ENCODE measurements at regions not wholly inside any gene's neighbourhood (a gene's known extent, or its start where the extent isn't known, plus 50 kb on each side); places are given as distances from the start of the nearest gene placed in this dataset.

- DNase-seq: no peak
These were observed 623.1 kb downstream of the BNC2 start for GRCh38 chr9:16247188-16247875.

GRCh38 chr9:16248822-16249221, 621.6 kb downstream of the BNC2 start:
- DNase-seq: no peak

- DNase-seq: no peak
These were observed 617.9 kb downstream of the BNC2 start for GRCh38 chr9:16252616-16253015.

GRCh38 chr9:16254674-16255073, 615.8 kb downstream of the BNC2 start:
- no peak for DNase-seq

- no peak for DNase-seq
These were observed 615.3 kb downstream of the BNC2 start for GRCh38 chr9:16255217-16255616.

GRCh38 chr9:16257604-16258003, 612.9 kb downstream of the BNC2 start:
- DNase-seq: no peak

GRCh38 chr9:16258191-16258590, 612.3 kb downstream of the BNC2 start:
- DNase-seq: no peak

GRCh38 chr9:16258708-16259107, 611.8 kb downstream of the BNC2 start:
- no peak for DNase-seq

- DNase-seq: no peak
These were observed 607.8 kb downstream of the BNC2 start for GRCh38 chr9:16262477-16263261.

- no peak for DNase-seq
These were observed 604.8 kb downstream of the BNC2 start for GRCh38 chr9:16265688-16266087.

- no peak for DNase-seq
These were observed 603.7 kb downstream of the BNC2 start for GRCh38 chr9:16266648-16267276.

GRCh38 chr9:16267281-16268066, 603.0 kb downstream of the BNC2 start:
- no peak for DNase-seq

- DNase-seq: no peak
These were observed 602.2 kb downstream of the BNC2 start for GRCh38 chr9:16268067-16268881.

GRCh38 chr9:16271967-16272366, 598.5 kb downstream of the BNC2 start:
- DNase-seq: no peak

- DNase-seq: no peak
These were observed 597.7 kb downstream of the BNC2 start for GRCh38 chr9:16272776-16273175.

GRCh38 chr9:16275795-16276624, 594.5 kb downstream of the BNC2 start:
- no peak for DNase-seq

GRCh38 chr9:16276866-16277265, 593.6 kb downstream of the BNC2 start:
- DNase-seq: no peak

- no peak for DNase-seq
These were observed 593.0 kb downstream of the BNC2 start for GRCh38 chr9:16277471-16277960.

- no peak for DNase-seq
These were observed 592.0 kb downstream of the BNC2 start for GRCh38 chr9:16278326-16278999.

- DNase-seq: no peak
These were observed 588.8 kb downstream of the BNC2 start for GRCh38 chr9:16281707-16282106.

GRCh38 chr9:16282216-16282615, 588.3 kb downstream of the BNC2 start:
- no peak for DNase-seq
